GM12865 (cell line): ENCODE measurements at regions not wholly inside any gene's neighbourhood (a gene's known extent, or its start where the extent isn't known, plus 50 kb on each side); places are given as distances from the start of the nearest gene placed in this dataset.

ENCODE experiments used
- DNase-seq: peaks from one replicate; pipeline ENCODE4 v3.0.0; 2010; ENCODE audit warnings: low read depth
- H3K4me3 ChIP-seq: 2 replicates; pipeline ENCODE4 v1.5.1; 2011; ENCODE audit warnings: mild to moderate bottlenecking, low read depth, low read length, control low read depth
- TF ChIP-seq, protein P1 (sequence below): IDR thresholded peaks from 2 replicates; pipeline ENCODE4 v1.5.1; 2011; ENCODE audit warnings: low read length, control low read depth, low read depth, inconsistent platforms; ENCODE audit not compliant: insufficient read depth; ENCODE audit errors: missing control alignments

- H3K4me3 ChIP-seq: no peak overlapping the region
- DNase-seq: no peak
- TF ChIP-seq, protein P1, sequence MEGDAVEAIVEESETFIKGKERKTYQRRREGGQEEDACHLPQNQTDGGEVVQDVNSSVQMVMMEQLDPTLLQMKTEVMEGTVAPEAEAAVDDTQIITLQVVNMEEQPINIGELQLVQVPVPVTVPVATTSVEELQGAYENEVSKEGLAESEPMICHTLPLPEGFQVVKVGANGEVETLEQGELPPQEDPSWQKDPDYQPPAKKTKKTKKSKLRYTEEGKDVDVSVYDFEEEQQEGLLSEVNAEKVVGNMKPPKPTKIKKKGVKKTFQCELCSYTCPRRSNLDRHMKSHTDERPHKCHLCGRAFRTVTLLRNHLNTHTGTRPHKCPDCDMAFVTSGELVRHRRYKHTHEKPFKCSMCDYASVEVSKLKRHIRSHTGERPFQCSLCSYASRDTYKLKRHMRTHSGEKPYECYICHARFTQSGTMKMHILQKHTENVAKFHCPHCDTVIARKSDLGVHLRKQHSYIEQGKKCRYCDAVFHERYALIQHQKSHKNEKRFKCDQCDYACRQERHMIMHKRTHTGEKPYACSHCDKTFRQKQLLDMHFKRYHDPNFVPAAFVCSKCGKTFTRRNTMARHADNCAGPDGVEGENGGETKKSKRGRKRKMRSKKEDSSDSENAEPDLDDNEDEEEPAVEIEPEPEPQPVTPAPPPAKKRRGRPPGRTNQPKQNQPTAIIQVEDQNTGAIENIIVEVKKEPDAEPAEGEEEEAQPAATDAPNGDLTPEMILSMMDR: no peak
These were observed 422.2 kb upstream of the SULF2 start for GRCh38 chr20:48207505-48207904.

DNA sequence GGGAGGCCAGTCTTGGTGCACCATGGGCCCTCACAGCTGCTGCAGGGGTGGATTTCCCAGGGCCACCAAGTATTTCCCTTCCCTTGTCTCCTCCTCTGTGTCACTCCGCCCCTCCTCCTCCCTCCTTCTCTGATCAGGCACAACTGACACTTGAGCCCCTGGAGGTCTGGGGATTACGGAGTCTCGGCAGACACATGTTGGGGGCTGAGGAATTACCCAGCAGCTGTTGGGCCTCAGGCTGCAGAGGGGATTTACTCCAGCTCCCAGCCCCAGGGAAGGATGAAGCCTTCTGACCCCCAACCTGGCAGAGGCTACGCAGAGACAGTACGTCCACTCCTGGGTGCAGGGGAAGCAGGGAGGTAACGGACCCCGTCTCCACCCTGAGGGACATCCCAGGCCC is 420.5 kb upstream of the SULF2 start:
- DNase-seq: no peak
- TF ChIP-seq, protein P1: no peak
- H3K4me3 ChIP-seq: no peak overlapping the region

DNA sequence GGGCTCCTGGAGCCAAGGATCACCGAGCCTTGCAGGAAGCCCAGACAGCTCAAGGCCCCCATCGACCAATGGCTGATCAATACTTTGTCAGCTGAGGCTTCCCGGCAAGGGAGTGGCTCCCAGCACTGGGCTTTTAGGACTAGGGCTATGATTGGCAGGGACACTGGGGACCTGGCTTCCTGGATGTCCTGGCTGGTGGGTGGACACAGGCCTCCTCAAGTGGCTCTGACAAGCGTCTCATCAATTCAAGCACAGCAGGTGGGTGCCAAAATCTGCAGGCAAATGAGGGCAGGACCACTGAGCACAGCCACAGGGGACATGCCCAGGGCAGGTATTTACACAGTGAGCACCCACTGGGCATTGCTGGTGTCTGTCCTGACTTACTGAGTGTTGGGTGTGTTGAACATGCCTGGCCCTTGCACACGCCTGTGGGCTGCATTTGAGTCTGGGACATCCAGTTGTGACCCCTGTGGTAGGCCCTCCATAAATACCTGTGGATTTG is 420.1 kb upstream of the SULF2 start:
- no peak overlapping the region for H3K4me3 ChIP-seq
- DNase-seq: no peak
- TF ChIP-seq, protein P1: no peak

DNA sequence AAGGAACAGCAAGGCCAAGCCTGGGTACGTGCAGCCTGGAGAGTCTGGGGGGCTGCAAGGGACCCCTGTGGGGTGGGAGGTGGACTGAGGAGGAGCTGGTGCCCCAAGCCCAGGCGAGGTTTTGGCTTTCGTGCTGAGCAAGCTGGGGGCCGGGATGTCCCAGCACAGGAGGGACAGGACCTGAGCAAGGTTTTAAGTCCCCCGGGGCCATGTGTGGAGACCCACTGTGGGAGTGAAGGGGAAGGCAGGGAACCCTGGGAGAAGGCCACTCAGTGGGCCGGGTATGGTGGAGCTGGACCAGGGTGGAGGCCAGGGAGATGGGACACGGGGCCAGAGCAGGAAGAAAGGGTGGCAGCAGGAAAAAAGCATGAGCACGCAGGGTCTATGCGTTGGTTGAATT is 419.2 kb upstream of the SULF2 start:
- TF ChIP-seq, protein P1: no peak
- H3K4me3 ChIP-seq: no peak overlapping the region
- DNase-seq: no peak

GRCh38 chr20:48203252-48203651 is 418.0 kb upstream of the SULF2 start:
- no peak overlapping the region for H3K4me3 ChIP-seq
- DNase-seq: no peak
- TF ChIP-seq, protein P1: no peak

DNA sequence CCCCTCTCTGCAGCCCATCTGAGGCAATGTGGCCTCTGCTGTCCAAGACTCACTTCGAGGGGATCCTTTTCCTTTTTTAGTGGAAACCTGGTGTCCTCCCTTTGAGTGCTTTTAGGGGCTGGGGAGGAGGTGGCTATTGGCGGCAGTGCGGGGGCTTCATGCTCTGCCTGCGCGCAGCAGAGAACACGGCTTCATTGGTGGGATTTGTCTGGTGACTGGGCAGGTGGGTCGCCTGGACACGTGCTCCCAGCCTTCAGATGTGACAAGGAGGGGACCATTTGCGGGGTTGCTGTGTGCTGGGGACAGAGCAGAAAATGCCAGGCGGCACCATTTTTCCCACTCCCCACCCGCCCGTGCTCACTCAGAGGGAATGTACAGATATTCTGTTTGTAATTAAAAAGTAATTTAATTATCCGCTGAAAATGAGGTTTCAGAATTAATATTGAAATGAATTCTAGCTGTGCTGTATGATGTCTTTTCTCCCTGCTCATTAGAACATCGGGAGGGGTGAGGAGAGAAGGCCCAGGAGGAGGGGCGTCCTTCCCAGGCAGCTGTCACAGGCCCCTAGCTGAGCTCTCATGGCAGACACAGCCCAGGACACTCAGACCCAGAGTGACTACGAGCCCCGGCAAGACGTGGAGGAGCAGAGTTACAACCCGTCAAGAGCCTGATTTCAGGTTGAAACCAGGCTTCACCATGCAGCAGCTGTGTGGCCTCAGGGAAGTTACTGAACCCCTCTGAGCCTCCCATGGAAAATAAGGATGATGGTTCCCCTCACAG is 417.2 kb upstream of the SULF2 start:
- no peak for DNase-seq
- TF ChIP-seq, protein P1: no peak
- no peak overlapping the region for H3K4me3 ChIP-seq

DNA sequence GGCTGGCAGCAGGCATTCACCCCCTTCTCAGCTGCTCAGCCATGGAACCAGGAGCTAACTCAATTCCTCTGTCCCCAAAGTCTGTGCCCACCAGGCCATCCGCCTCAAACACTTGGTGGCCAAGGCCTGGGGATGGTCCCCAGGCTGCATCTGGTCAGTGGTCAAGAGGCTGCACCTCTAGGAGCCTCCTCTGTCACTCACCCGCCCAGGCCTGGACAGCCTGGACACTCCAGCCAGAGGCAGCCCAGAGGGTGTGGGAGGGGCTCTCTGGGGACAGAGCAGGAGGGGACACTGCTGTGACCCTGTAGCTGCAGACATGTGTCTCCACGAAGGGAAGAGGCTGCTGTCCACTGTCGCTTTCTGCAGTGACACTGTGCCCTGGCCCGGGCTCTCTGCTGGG is 416.6 kb upstream of the SULF2 start:
- TF ChIP-seq, protein P1: no peak
- DNase-seq: no peak
- H3K4me3 ChIP-seq: no peak overlapping the region
